Femur (tissue), 1 donor: ENCODE measurements at regions not wholly inside any gene's neighbourhood (a gene's known extent, or its start where the extent isn't known, plus 50 kb on each side); places are given as distances from the start of the nearest gene placed in this dataset.

ENCODE experiments used
- DNase-seq: peaks from one replicate; pipeline ENCODE4 v3.0.0-alpha.2; 2017

DNA sequence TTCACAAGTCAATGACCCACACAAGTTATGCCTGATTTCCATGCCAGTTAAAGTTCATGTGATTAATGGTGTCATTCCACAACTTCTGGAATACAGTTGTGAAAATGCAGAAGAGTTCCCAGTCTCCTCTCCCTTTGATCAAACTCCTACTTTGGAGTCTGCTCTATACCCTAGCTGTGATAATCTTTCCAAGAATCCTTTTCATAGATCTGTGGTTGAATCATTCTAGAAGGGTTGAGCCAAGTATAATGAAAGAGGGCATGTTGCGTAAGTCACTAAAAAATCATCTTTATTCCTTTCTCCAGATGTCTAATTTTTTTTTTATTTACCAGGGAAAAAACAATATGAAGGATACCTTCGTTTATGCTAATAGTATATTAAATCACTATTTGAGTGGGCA, 89.7 kb upstream of the CARD18 start:
- no peak for DNase-seq

DNA sequence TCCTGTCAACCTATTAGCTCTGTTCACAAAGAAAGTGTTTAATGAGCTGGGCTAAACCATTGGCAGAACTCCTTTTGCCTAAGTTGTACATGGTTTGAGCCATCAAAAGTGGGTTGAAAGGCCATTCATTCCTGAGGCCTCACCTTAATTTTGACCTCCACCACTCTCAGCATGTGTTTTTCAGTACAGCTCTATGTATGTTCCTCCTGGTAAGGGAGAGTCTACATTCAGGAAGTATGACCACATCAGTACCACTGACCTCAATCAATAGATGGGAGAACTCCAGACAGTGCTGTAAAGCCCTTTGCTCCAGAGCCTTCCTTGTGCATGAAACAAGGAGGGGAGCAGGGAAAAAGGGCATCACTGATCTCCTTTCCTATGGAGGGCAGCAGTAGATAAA, 87.8 kb upstream of the CARD18 start:
- DNase-seq, result no peak

DNA sequence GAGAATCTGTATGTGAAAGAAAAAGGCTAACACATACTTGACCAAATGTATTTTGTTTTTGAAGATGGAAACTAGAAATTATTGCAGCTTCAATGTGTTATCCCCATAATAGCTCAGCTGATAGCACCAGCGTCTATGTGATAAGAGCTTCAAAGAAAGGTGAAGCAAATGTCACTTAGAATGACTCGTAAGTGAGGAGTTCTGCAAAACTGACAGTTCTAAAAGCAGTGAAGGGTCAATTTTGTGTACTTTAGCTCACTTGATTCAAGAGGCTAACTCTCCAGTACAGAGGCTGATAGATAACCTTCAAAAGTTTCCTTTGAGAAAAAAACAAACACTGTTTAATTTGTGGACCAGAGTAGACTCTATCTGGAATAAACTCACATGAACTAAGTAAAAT, 87.2 kb upstream of the CARD18 start:
- DNase-seq, result no peak

DNA sequence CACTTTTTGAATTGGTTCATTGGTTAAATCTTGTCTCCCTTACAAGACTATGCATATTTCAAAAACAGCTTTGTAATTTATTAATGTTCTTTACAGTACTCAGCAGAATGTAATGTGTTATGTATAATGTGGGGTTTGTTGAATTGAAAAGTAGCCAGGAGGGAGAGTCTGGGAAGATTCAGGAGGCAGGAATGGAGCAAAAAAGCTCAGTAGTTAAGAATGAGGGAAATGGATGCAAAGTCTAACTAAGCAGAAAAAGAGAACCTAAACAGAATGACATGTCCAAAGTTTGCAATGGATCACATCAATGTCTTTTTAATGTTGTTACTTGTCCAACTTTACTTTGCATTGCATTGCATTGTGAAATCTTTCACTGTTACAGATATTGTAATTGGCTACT, 86.5 kb upstream of the CARD18 start:
- no peak for DNase-seq

GRCh38 chr11:105224482-105225253, 85.1 kb upstream of the CARD18 start:
- peak; percentile 32 for DNase-seq

- DNase-seq, result no peak
Measured at GRCh38 chr11:105220121-105220520, 80.6 kb upstream of the CARD18 start.

DNA sequence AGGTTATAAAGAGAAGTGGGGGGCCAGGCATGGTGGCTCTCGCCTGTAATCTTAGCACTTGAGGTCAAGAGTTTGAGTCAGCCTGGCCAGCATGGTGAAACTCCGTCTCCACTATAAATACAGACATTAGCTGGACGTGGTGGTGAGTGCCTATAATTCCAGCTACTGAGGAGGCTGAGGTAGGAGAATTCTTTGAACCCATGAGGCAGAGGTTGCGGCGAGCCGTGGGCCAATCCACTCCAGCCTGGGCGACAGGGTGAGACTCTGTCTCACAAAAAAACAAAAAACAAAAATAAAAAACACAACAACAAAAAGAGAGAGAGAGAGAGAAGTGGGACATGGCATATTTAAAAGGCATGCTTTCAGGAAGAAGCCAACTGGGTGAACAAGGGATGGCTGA, 80.1 kb upstream of the CARD18 start:
- no peak for DNase-seq

- no peak for DNase-seq
Measured at GRCh38 chr11:105219269-105219668, 79.7 kb upstream of the CARD18 start.

GRCh38 chr11:105215528-105215927, 76.0 kb upstream of the CARD18 start:
- no peak for DNase-seq

- no peak for DNase-seq
Measured at GRCh38 chr11:105211806-105212554, 72.4 kb upstream of the CARD18 start.

GRCh38 chr11:105208019-105208418, 68.5 kb upstream of the CARD18 start:
- DNase-seq, result no peak

- DNase-seq, result no peak
Measured at GRCh38 chr11:105206633-105207032, 67.1 kb upstream of the CARD18 start.

- no peak for DNase-seq
Measured at GRCh38 chr11:105204636-105205035, 65.1 kb upstream of the CARD18 start.

- DNase-seq, result no peak
Measured at GRCh38 chr11:105203569-105204240, 64.1 kb upstream of the CARD18 start.

GRCh38 chr11:105202844-105203548, 63.4 kb upstream of the CARD18 start:
- no peak for DNase-seq

DNA sequence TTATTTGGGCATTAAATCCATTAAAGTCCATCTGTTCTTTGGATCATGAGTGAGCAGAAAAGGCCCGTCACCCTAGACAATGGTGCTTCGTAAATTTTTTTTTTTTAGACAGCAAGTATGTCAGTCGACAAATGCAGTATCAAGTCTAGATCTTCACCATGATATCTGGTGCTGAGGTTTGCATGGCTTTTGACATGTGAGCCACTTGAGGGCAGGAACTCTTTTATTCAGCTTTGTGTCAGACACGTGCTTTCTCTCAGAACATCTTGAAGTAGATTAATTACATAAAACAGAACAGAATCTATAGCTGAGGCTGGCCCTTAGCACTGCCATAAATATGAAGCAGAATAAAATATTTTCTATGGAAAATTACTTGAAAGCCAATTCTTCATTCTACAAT, 62.9 kb upstream of the CARD18 start:
- DNase-seq, result no peak

- no peak for DNase-seq
Measured at GRCh38 chr11:105201166-105201565, 61.6 kb upstream of the CARD18 start.

GRCh38 chr11:105197071-105197815, 57.7 kb upstream of the CARD18 start:
- no peak for DNase-seq

DNA sequence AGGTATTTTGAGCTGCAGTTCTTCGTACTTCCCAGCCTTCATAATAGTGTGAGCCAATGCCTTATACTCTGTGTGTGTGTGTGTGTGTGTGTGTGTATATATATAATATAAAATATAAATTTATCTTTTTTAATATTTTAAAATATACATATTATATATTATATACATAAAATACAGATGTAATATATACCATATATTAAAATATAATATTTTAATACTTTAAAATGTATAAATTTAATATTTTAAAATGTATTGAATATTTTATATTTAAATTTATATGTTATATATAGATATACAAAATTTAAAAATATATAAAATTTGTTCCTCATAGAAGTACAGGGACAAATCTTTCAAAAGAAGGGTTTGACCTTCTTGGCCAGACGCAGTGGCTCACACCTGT, 53.7 kb upstream of the CARD18 start:
- no peak for DNase-seq

GRCh38 chr11:105192115-105192514, 52.5 kb upstream of the CARD18 start:
- DNase-seq, result no peak

DNA sequence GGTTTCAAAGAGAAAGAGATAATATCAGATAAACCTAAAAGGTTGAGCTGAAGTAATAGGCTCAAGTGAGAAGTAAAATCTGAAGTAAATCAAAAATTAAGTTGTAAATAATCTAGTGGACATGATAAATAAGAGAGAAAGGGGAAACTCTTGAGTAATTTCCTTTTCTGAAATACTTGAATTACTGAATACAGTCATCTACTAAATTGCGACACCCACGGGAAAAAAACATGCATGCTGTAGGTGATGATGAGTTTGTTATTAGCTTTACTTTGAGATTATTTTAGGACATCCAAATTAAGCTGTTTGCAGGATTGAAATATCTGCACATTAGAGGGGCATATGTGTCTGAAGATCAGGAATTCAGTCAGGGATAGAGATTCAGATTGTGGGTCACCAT, 50.0 kb upstream of the CARD18 start:
- no peak for DNase-seq
